IMR-90 (cell line): ENCODE measurements at regions not wholly inside any gene's neighbourhood (a gene's known extent, or its start where the extent isn't known, plus 50 kb on each side); places are given as distances from the start of the nearest gene placed in this dataset.

ENCODE experiments used
- ATAC-seq: fragments of 200-7000 bp; cut with Tn5 transposase; 2 replicates; pipeline ENCODE4 v1.9.1; 2020; ENCODE audit warnings: low read depth, mild to moderate bottlenecking, moderate library complexity
- BruUV-seq: library from RNA; stranded (reverse); fragments of 400-500 nt; replicated peaks from 2 replicates; lab custom pipeline; 2021; lab: Mats Ljungman, UMichigan
- CTCF ChIA-PET: fragments of 300-600 bp; formaldehyde crosslinking; extraction: SDS; loops from one replicate; lab custom pipeline; 2021; ENCODE audit warnings: antibody characterized with exemption; lab: Yijun Ruan, JAX
- POLR2A ChIA-PET: fragments of 300-600 bp; sonication (Branson Sonifier 250); formaldehyde crosslinking; loops from one replicate; lab custom pipeline; 2022; ENCODE audit warnings: antibody characterized with exemption; ENCODE audit not compliant: unreplicated experiment; lab: Charles Lee
- DNase-seq: peaks from one replicate; pipeline ENCODE4 v3.0.0; 2013
- H2AFZ ChIP-seq: replicated peaks from 2 replicates; pipeline ENCODE3; 2013; ENCODE audit warnings: low read length, mild to moderate bottlenecking; ENCODE audit not compliant: poor library complexity
- H2AK5ac ChIP-seq: 2 replicates; pipeline ENCODE4 v1.6.1; 2013; ENCODE audit warnings: low read depth, low read length, inconsistent platforms
- H2AK9ac ChIP-seq: replicated peaks from 2 replicates; pipeline ENCODE3; 2013; ENCODE audit warnings: mild to moderate bottlenecking, low read depth, low read length, moderate library complexity; ENCODE audit not compliant: poor library complexity
- H2BK120ac ChIP-seq: 2 replicates; pipeline ENCODE4 v1.6.1; 2013; ENCODE audit warnings: low read depth, low read length, inconsistent platforms
- H2BK15ac ChIP-seq: 3 replicates; pipeline ENCODE4 v1.6.1; 2013; ENCODE audit warnings: low read depth, low read length, inconsistent platforms
- H2BK20ac ChIP-seq: 2 replicates; pipeline ENCODE4 v1.6.1; 2013; ENCODE audit warnings: low read depth, mild to moderate bottlenecking, inconsistent platforms, low read length, moderate library complexity
- H2BK5ac ChIP-seq: 2 replicates; pipeline ENCODE4 v1.6.1; 2013; ENCODE audit warnings: mild to moderate bottlenecking, low read depth, low read length, inconsistent platforms; ENCODE audit not compliant: poor library complexity, severe bottlenecking
- H3K14ac ChIP-seq: replicated peaks from 2 replicates; pipeline ENCODE4 v1.6.1; 2013; ENCODE audit warnings: low read depth, low read length, inconsistent platforms
- H3K18ac ChIP-seq: 2 replicates; pipeline ENCODE4 v1.6.1; 2013; ENCODE audit warnings: low read depth, low read length, control low read depth
- H3K23ac ChIP-seq: 2 replicates; pipeline ENCODE4 v1.6.1; 2013; ENCODE audit warnings: low read depth, low read length, inconsistent platforms
- H3K27ac ChIP-seq: 2 replicates; pipeline ENCODE4 v1.5.1; 2013; ENCODE audit warnings: mild to moderate bottlenecking, control low read depth, low read length; ENCODE audit not compliant: insufficient read depth
- H3K27me3 ChIP-seq: 2 replicates; pipeline ENCODE4 v1.6.1; 2013; ENCODE audit warnings: low read length; ENCODE audit not compliant: control insufficient read depth, insufficient read depth
- H3K36me3 ChIP-seq: 2 replicates; pipeline ENCODE4 v1.6.1; 2013; ENCODE audit warnings: low read length, mixed read lengths; ENCODE audit not compliant: control insufficient read depth, insufficient read depth
- H3K4ac ChIP-seq: 2 replicates; pipeline ENCODE4 v1.6.1; 2013; ENCODE audit warnings: low read depth, low read length, inconsistent platforms
- H3K4me1 ChIP-seq: 2 replicates; pipeline ENCODE4 v1.6.1; 2013; ENCODE audit warnings: low read length, mixed read lengths; ENCODE audit not compliant: control insufficient read depth, insufficient read depth
- H3K4me2 ChIP-seq: 2 replicates; pipeline ENCODE4 v1.6.1; 2013; ENCODE audit warnings: low read depth, mild to moderate bottlenecking, control low read depth, low read length, moderate library complexity
- H3K4me3 ChIP-seq: 2 replicates; pipeline ENCODE4 v1.5.1; 2013; ENCODE audit warnings: low read depth, mild to moderate bottlenecking, control low read depth, low read length, moderate library complexity; ENCODE audit not compliant: insufficient read depth
- H3K56ac ChIP-seq: 2 replicates; pipeline ENCODE4 v1.6.1; 2013; ENCODE audit warnings: low read length, inconsistent platforms; ENCODE audit not compliant: insufficient read depth; ENCODE audit errors: extremely low read depth
- H3K79me1 ChIP-seq, 2 experiments: 2 replicates each; pipeline ENCODE4 v1.6.1; 2013; ENCODE audit warnings: low read length in 2 of 2, inconsistent platforms in 1 of 2, low read depth in 1 of 2
- H3K9ac ChIP-seq: 2 replicates; pipeline ENCODE4 v1.6.1; 2013; ENCODE audit warnings: low read depth, low read length, control low read depth
- H3K9me1 ChIP-seq: 2 replicates; pipeline ENCODE4 v1.6.1; 2013; ENCODE audit warnings: low read length, inconsistent platforms; ENCODE audit not compliant: insufficient read depth
- H3K9me3 ChIP-seq: 2 replicates; pipeline ENCODE4 v1.6.1; 2013; ENCODE audit warnings: low read length; ENCODE audit not compliant: control insufficient read depth, insufficient read depth
- H4K20me1 ChIP-seq: 2 replicates; pipeline ENCODE4 v1.6.1; 2013; ENCODE audit warnings: low read length, inconsistent platforms; ENCODE audit not compliant: insufficient read depth
- H4K5ac ChIP-seq: 2 replicates; pipeline ENCODE4 v1.6.1; 2013; ENCODE audit warnings: mild to moderate bottlenecking, low read depth, low read length, control low read depth
- H4K8ac ChIP-seq, 2 experiments: 2 replicates each; pipeline ENCODE4 v1.6.1; 2013; ENCODE audit warnings: low read depth in 2 of 2, low read length in 2 of 2, control low read depth in 1 of 2, inconsistent platforms in 1 of 2
- H4K91ac ChIP-seq: 2 replicates; pipeline ENCODE4 v1.6.1; 2013; ENCODE audit warnings: low read depth, low read length, inconsistent platforms; ENCODE audit not compliant: insufficient read depth
- CEBPB ChIP-seq: IDR thresholded peaks from 2 replicates; pipeline ENCODE4 v1.6.1; 2012; ENCODE audit warnings: low read depth, low read length, improper control_type of control experiment
- POLR2A ChIP-seq: IDR thresholded peaks from 2 replicates; pipeline ENCODE4 v1.6.1; 2012; ENCODE audit warnings: mild to moderate bottlenecking, low read depth, low read length
- SMC3 ChIP-seq: fragments of 150-350 bp; IDR thresholded peaks from 2 replicates; pipeline ENCODE4 v1.6.1; 2016; ENCODE audit warnings: low read depth, mild to moderate bottlenecking, antibody characterized with exemption, low read length, moderate library complexity
- WGBS, 2 experiments: methylation state at CpG; one replicate each; pipeline versions ENCODE4 v1.1.5 to v1.1.7; 2013; ENCODE audit warnings: missing lambda C conversion rate in 2 of 2; ENCODE audit not compliant: insufficient read length in 1 of 2; ENCODE audit errors: extremely low coverage in 2 of 2; 5-methylcytosine and 5-hydroxymethylcytosine counted together
- dilution Hi-C: fragments of 300-500 bp; cut with HindIII; formaldehyde crosslinking; loops from one replicate; pipeline ENCODE4 v1.14.3; 2018; ENCODE audit warnings: low sequenced_read_pairs; ENCODE audit not compliant: unreplicated experiment
- in situ Hi-C: fragments of 300-500 bp; cut with MboI; formaldehyde crosslinking; loops from 3 replicates; pipeline ENCODE4 v1.14.3; 2019; ENCODE audit warnings: low sequenced_read_pairs, inconsistent platforms, mixed read lengths
- intact Hi-C: fragments of 100-400 bp; cut with micrococcal nuclease; formaldehyde crosslinking; loops from 2 replicates; pipeline ENCODE4 v1.10.0; 2022

GRCh38 chr5:74099538-74100267 lies 473.7 kb downstream of the ARHGEF28 start:
- H3K4me2 ChIP-seq: no peak overlapping the region
- no peaks in the 10 kb centered on the region for H3K4me1 ChIP-seq
- no peak overlapping the region for H2BK15ac ChIP-seq
- no peak overlapping the region for H3K56ac ChIP-seq
- H4K8ac ChIP-seq: no peak overlapping the region
- ChIA-PET POLR2A (no interaction called here), CTCF (no interaction called here)
- no peak overlapping the region for H3K4ac ChIP-seq
- no peak overlapping the region for H2AFZ ChIP-seq
- H2BK20ac ChIP-seq: no peak overlapping the region
- no peak overlapping the region for H3K18ac ChIP-seq
- TF ChIP-seq CEBPB (no peak), SMC3 (no peak), POLR2A (no peak)
- no peak overlapping the region for H3K14ac ChIP-seq
- ATAC-seq (no peak), DNase-seq (no peak)
- dilution Hi-C loops (no loop called here), in situ Hi-C loops (no loop called here), intact Hi-C loops (no loop called here)
- H3K9me3 ChIP-seq: peaks cover 4% of the 10 kb centered on the region
- no peak overlapping the region for H4K91ac ChIP-seq
- H2BK120ac ChIP-seq: no peak overlapping the region
- no peak overlapping the region for H3K23ac ChIP-seq
- H3K9me1 ChIP-seq: peaks cover 5% of the 10 kb centered on the region; the same call in 1 of the 2 replicates
- no peak overlapping the region for H4K5ac ChIP-seq
- H3K79me1 ChIP-seq: no peaks in the 10 kb centered on the region
- H3K36me3 ChIP-seq: no peaks in the 10 kb centered on the region
- BruUV-seq: no TSS peak
- no peaks in the 10 kb centered on the region for H3K27me3 ChIP-seq
- no peak overlapping the region for H3K9ac ChIP-seq
- H4K20me1 ChIP-seq: no peaks in the 10 kb centered on the region
- H2AK9ac ChIP-seq: no peak overlapping the region
- no peak overlapping the region for H2AK5ac ChIP-seq
- no peak overlapping the region for H3K27ac ChIP-seq
- no peak overlapping the region for H2BK5ac ChIP-seq
- no peak overlapping the region for H3K4me3 ChIP-seq
- WGBS, 2 experiments: no CpG with 5 or more reads among the region's 3 CpGs
